HUES64 (cell line): ENCODE measurements at regions not wholly inside any gene's neighbourhood (a gene's known extent, or its start where the extent isn't known, plus 50 kb on each side); places are given as distances from the start of the nearest gene placed in this dataset.
"Not testable (repeated sequence)": the region's sequence is repeated elsewhere in the genome, so short reads cannot be mapped to it uniquely, and the experiment has no call there.

Experiments
- H3K27ac ChIP-seq: 2 replicates; pipeline ENCODE4 v1.7.0; 2013; ENCODE audit warnings: low read depth, low read length, inconsistent platforms
- H3K27me3 ChIP-seq: 2 replicates; pipeline ENCODE4 v1.6.1; 2013; ENCODE audit warnings: mild to moderate bottlenecking, low read length; ENCODE audit not compliant: insufficient read depth
- H3K36me3 ChIP-seq: 2 replicates; pipeline ENCODE4 v1.6.1; 2013; ENCODE audit warnings: mild to moderate bottlenecking, low read length; ENCODE audit not compliant: insufficient read depth
- H3K4me1 ChIP-seq: 2 replicates; pipeline ENCODE4 v1.6.1; 2013; ENCODE audit warnings: mild to moderate bottlenecking, low read length, moderate library complexity; ENCODE audit not compliant: insufficient read depth
- H3K4me3 ChIP-seq: 2 replicates; pipeline ENCODE4 v1.5.1; 2013; ENCODE audit warnings: mild to moderate bottlenecking, low read length, moderate library complexity
- H3K9ac ChIP-seq: 2 replicates; pipeline ENCODE4 v1.6.1; 2013; ENCODE audit warnings: mild to moderate bottlenecking, low read depth, low read length
- H3K9me3 ChIP-seq: 2 replicates; pipeline ENCODE4 v1.6.1; 2013; ENCODE audit warnings: low read depth, low read length; ENCODE audit not compliant: insufficient read depth
- WGBS: fragments of 150-250, 120-280 bp; methylation state at CpG from one replicate; pipeline ENCODE4 v1.1.7; 2013; ENCODE audit warnings: missing lambda C conversion rate; 5-methylcytosine and 5-hydroxymethylcytosine counted together

DNA sequence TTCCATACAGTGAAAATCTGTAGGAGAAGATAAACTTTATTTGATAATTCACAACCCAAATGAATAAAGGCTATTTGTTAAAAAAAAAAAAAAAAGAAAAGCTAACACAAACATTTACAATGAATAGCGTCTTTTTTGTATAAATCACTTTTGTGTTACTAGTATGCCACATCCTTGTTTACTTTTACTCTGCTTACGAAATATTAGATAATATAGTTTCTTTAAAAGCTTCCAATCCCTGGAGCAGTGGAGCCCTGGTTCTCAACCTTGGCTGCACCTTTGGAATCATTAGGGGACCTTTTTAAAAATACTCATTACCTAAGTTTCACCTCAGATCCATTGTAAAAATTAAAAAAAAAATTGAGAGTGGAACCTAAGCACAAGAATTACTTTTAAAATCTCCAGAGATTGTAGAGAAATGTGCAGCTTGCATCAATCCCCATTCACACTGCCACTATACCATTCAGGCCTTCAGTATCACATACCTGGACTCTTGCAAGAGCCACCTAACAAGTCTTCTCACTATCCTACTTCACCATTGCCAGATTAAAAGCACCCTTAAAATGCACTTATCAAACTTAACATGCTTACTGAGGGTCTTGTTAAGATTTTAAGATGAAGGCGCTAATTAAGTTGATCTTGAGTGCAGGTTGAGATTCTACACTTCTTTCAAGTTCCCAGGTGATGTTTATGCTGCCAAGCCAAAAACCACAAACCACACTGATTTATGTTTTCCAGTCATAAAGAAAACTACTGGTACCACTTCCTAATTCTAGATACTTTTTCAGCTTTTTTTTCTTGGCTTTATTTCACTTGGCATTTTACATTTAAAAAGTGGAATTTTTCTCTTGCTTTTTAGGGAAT is 59.7 kb upstream of the ZC3H15 start:
- WGBS: 100% methylated on average over 2 of the region's 3 CpGs
- Histone ChIP-seq H3K9me3 (no peaks in the 10 kb centered on the region), H3K36me3 (no peaks in the 10 kb centered on the region), H3K4me3 (no peak overlapping the region), H3K9ac (no peak overlapping the region), H3K27ac (no peak overlapping the region), H3K4me1 (no peaks in the 10 kb centered on the region), H3K27me3 (no peaks in the 10 kb centered on the region)

DNA sequence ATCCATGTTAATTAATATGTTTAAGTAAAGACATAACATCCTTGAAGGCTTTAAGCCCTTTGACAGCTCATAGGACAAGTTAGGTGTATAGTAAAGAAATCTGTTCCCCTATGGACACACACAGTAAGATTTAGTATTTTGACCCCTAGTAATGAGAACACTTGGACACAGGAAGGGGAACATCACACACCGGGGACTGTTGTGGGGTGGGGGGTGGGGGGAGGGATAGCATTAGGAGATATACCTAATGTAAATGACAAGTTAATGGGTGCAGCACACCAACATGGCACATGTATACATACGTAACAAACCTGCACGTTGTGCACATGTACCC is 59.1 kb upstream of the ZC3H15 start:
- no CpG with 5 or more reads among the region's 3 CpGs for WGBS
- not testable (repeated sequence) for H3K9ac ChIP-seq, H3K27me3 ChIP-seq, H3K4me3 ChIP-seq, H3K27ac ChIP-seq, H3K9me3 ChIP-seq, H3K4me1 ChIP-seq, H3K36me3 ChIP-seq

DNA sequence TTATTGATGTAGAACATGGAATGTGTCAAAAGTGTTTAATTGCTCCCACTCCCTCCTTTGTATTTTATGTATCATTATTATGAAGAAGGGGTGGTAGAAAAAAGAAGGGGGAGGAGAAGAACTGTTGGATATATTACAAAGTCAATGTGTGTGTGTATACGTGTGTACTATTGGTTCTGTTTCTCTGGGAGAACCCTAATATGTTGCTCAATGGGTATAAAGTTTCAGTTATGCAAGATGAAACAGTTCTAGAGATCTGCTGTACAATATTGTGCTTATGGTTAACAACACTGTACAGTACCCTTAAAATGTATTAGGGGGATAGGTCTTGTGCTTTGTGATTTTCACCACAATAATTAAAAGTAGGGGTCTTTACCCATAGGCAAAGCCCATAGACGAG is 58.1 kb upstream of the ZC3H15 start:
- Histone ChIP-seq H3K27ac (no peak overlapping the region), H3K36me3 (no peaks in the 10 kb centered on the region), H3K27me3 (no peaks in the 10 kb centered on the region), H3K9me3 (no peaks in the 10 kb centered on the region), H3K9ac (no peak overlapping the region), H3K4me1 (no peaks in the 10 kb centered on the region), H3K4me3 (no peak overlapping the region)
- 87% methylated on average over 2 of the region's 2 CpGs for WGBS

DNA sequence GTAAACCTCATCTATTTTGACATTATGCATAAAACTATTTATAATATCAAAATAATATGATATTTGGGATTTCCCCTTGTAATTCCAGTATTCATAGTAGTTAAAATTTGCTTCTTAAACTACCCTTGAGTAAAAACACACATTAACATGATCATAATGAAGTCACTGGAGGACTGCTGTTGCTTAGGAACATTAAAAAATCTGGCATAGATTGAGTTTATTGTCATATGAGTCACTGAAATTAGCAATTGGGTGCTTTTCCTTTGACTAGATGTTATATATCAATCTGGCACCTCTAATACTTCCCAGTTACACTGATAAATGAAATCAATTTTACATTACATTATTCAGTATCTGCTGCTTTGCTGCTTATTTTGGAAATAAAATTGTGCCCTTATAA is 57.0 kb upstream of the ZC3H15 start:
- Histone ChIP-seq H3K9ac (no peak overlapping the region), H3K4me1 (no peaks in the 10 kb centered on the region), H3K36me3 (no peaks in the 10 kb centered on the region), H3K27me3 (no peaks in the 10 kb centered on the region), H3K27ac (no peak overlapping the region), H3K9me3 (no peaks in the 10 kb centered on the region), H3K4me3 (no peak overlapping the region)

DNA sequence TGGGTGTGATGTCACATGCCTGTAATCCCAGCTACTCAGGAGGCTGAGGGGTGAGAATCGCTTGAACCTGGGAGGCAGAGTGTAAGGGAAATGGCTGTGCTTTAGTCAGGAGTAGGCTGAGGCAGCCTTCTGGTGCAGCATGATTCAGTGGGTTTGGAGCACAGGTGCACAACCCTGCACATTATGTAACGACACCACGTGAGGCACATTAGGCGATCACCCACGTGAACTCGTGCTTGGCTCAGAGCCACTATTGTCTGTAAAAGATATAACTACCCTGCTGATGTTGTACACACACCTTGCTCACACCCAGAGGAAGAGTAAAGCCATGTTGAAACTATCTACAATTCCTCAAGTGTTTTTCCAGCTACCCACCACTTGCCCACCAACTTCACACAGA is 54.8 kb upstream of the ZC3H15 start:
- H3K9ac ChIP-seq: no peak overlapping the region
- H3K27me3 ChIP-seq: no peaks in the 10 kb centered on the region
- no peaks in the 10 kb centered on the region for H3K4me1 ChIP-seq
- H3K27ac ChIP-seq: no peak overlapping the region
- H3K9me3 ChIP-seq: no peaks in the 10 kb centered on the region
- WGBS: 94% methylated on average over 6 of the region's 6 CpGs
- H3K36me3 ChIP-seq: 0 out of 2 replicates have a peak, but pooled peaks cover 3% of the 10 kb centered on the region
- H3K4me3 ChIP-seq: no peak overlapping the region

GRCh38 chr2:186433040-186433439 is 53.0 kb upstream of the ZC3H15 start:
- 0 out of 2 replicates have a peak, but pooled peaks cover 3% of the 10 kb centered on the region for H3K36me3 ChIP-seq
- no peak overlapping the region for H3K9ac ChIP-seq
- WGBS: 92% methylated on average over 6 of the region's 6 CpGs
- no peaks in the 10 kb centered on the region for H3K27me3 ChIP-seq
- H3K9me3 ChIP-seq: peaks cover 6% of the 10 kb centered on the region; the same call in 1 of the 2 replicates
- H3K4me3 ChIP-seq: no peak overlapping the region
- H3K27ac ChIP-seq: no peak overlapping the region
- H3K4me1 ChIP-seq: no peaks in the 10 kb centered on the region

DNA sequence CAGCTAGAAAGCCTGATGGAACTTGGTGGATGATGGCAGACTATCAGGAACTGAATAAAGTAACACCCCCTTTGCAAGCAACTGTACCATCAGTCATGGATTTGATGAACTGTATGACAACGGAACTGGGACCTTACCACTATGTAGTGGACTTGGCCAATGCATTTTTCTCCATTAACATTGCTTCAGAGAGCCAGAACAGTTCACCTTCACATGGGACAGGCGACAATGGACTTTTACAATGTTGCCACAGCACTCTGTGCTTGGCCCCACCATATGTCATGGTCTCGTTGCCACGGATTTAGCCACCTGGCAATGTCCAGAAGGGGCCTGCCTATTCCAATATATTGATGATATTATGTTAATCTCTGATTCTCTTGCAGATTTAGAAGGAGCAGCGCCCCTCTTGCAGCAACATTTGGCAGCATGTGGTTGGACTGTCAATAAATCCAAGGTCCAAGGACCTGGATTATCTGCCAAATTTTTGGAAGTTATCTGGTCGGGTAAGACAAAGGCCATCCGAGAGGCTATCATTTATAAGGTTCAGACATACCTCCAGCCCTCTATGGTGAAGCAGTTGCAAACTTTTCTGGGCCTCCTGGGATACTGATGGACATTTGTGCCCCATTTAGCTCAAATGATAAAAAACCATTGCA is 52.2 kb upstream of the ZC3H15 start:
- Histone ChIP-seq H3K4me3 (no peak overlapping the region), H3K36me3 (0 out of 2 replicates have a peak, but pooled peaks cover 3% of the 10 kb centered on the region), H3K27me3 (no peaks in the 10 kb centered on the region), H3K27ac (no peak overlapping the region), H3K9me3 (peaks cover 10% of the 10 kb centered on the region; the same call in 1 of the 2 replicates), H3K9ac (no peak overlapping the region), H3K4me1 (no peaks in the 10 kb centered on the region)
- 95% methylated on average over 7 of the region's 7 CpGs for WGBS
